ENCODE measurements at regions not wholly inside any gene's neighbourhood (a gene's known extent, or its start where the extent isn't known, plus 50 kb on each side); places are given as distances from the start of the nearest gene placed in this dataset.
A peak's percentile ranks its signal among the peaks of the same experiment; 100 is the strongest.

- no peak for DNase-seq
Observed at GRCh38 chr3:30945291-30945690, 50.8 kb upstream of the GADL1 start.

- no peak for DNase-seq
Observed at GRCh38 chr3:30948426-30948825, 54.0 kb upstream of the GADL1 start.

- DNase-seq: no peak
Observed at GRCh38 chr3:30951826-30952225, 57.4 kb upstream of the GADL1 start.

GRCh38 chr3:30952786-30953185 lies 58.3 kb upstream of the GADL1 start:
- no peak for DNase-seq

GRCh38 chr3:30954426-30954825 lies 60.0 kb upstream of the GADL1 start:
- no peak for DNase-seq

- DNase-seq: no peak
Observed at GRCh38 chr3:30962084-30962483, 67.6 kb upstream of the GADL1 start.

- no peak for DNase-seq
Observed at GRCh38 chr3:30962493-30962892, 68.0 kb upstream of the GADL1 start.

- no peak for DNase-seq
Observed at GRCh38 chr3:30963223-30963722, 68.8 kb upstream of the GADL1 start.

GRCh38 chr3:30964612-30965011 lies 70.2 kb upstream of the GADL1 start:
- DNase-seq: no peak

GRCh38 chr3:30966896-30967295 lies 72.4 kb upstream of the GADL1 start:
- DNase-seq: no peak

- DNase-seq: no peak
Observed at GRCh38 chr3:30970183-30970582, 75.7 kb upstream of the GADL1 start.

- DNase-seq: no peak
Observed at GRCh38 chr3:30972449-30972848, 78.0 kb upstream of the GADL1 start.

GRCh38 chr3:30974071-30974470 lies 79.6 kb upstream of the GADL1 start:
- no peak for DNase-seq

GRCh38 chr3:30977592-30977991 lies 83.1 kb upstream of the GADL1 start:
- no peak for DNase-seq

- DNase-seq: no peak
Observed at GRCh38 chr3:30980993-30981392, 86.5 kb upstream of the GADL1 start.

GRCh38 chr3:30982416-30983075 lies 88.1 kb upstream of the GADL1 start:
- DNase-seq: no peak

- no peak for DNase-seq
Observed at GRCh38 chr3:30984855-30985749, 90.6 kb upstream of the GADL1 start.

GRCh38 chr3:30986551-30986950 lies 92.1 kb upstream of the GADL1 start:
- no peak for DNase-seq

GRCh38 chr3:30988769-30989168 lies 94.3 kb upstream of the GADL1 start:
- DNase-seq: no peak

GRCh38 chr3:30989276-30990030 lies 95.0 kb upstream of the GADL1 start:
- DNase-seq: no peak

- peak; percentile 86 for DNase-seq
Observed at GRCh38 chr3:30996467-30996866, 102.0 kb upstream of the GADL1 start.

- DNase-seq: no peak
Observed at GRCh38 chr3:31002730-31003129, 108.3 kb upstream of the GADL1 start.

- no peak for DNase-seq
Observed at GRCh38 chr3:31004025-31004678, 109.7 kb upstream of the GADL1 start.
